RWPE1 (cell line): ENCODE measurements at regions not wholly inside any gene's neighbourhood (a gene's known extent, or its start where the extent isn't known, plus 50 kb on each side); places are given as distances from the start of the nearest gene placed in this dataset.
"Not testable (repeated sequence)": the region's sequence is repeated elsewhere in the genome, so short reads cannot be mapped to it uniquely, and the experiment has no call there.

Source experiments
- CTCF ChIA-PET: fragments of 350-600 bp; sonication (Branson Sonifier 250); formaldehyde crosslinking; extraction: SDS; loops from one replicate; lab custom pipeline; 2021; lab: Yijun Ruan, JAX
- POLR2A ChIA-PET: fragments of 400-600 bp; formaldehyde crosslinking; extraction: SDS; loops from one replicate; lab custom pipeline; 2020; ENCODE audit warnings: antibody characterized with exemption; ENCODE audit not compliant: low non-redundant PET; lab: Yijun Ruan, JAX
- DNase-seq: peaks from one replicate; pipeline ENCODE4 v3.0.0; 2012; ENCODE audit warnings: low spot score
- H3K27ac ChIP-seq: fragments of 450-650 bp; 2 replicates; pipeline ENCODE4 v1.5.1; 2017
- TF ChIP-seq, protein P1 (sequence below): fragments of 450-650 bp; conservative IDR thresholded peaks from 2 replicates; pipeline ENCODE4 v1.5.1; 2017; ENCODE audit warnings: low read depth, mild to moderate bottlenecking

DNA sequence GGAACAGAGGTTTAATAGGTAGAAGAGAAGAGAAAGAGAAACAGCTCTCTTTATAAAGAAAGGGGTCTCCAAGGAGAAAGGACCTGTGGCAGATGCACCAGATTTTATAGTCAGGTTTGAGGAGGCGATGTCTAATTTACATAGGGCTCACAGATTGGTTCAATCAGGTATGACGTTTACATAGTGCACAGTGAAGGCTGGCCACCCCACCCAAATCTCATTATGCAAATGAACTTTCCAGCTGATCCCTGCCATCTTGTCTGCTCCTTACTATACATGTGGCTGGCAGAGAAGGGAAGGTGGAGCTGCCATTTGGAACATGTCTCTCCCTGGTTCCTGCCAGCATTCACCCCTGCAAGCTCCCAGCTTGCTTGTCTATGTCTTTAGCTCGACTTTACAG is 557.8 kb downstream of the SUCLG1 start:
- ChIA-PET POLR2A (no interaction called here), CTCF (no interaction called here)
- DNase-seq: no peak
- TF ChIP-seq, protein P1, sequence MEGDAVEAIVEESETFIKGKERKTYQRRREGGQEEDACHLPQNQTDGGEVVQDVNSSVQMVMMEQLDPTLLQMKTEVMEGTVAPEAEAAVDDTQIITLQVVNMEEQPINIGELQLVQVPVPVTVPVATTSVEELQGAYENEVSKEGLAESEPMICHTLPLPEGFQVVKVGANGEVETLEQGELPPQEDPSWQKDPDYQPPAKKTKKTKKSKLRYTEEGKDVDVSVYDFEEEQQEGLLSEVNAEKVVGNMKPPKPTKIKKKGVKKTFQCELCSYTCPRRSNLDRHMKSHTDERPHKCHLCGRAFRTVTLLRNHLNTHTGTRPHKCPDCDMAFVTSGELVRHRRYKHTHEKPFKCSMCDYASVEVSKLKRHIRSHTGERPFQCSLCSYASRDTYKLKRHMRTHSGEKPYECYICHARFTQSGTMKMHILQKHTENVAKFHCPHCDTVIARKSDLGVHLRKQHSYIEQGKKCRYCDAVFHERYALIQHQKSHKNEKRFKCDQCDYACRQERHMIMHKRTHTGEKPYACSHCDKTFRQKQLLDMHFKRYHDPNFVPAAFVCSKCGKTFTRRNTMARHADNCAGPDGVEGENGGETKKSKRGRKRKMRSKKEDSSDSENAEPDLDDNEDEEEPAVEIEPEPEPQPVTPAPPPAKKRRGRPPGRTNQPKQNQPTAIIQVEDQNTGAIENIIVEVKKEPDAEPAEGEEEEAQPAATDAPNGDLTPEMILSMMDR: no peak
- H3K27ac ChIP-seq: no peak overlapping the region

DNA sequence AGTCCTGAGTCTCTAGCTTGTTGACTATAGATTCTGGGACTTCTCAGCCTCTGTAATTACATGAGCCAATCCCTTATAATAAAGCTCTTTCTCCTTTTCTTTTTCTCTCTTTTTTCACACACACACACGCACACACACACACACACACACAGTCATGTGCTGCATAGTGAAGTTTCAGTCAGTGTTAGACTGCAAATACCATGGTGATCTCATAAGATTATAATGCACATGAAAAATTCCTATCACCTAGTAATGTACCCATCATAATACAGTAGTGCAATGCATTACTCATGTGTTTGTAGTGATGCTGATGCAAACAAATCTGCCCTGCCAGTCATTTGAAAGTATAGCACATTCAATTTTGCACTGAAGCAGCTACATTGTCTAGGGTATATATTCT is 558.2 kb downstream of the SUCLG1 start:
- no peak overlapping the region for H3K27ac ChIP-seq
- ChIA-PET POLR2A (no interaction called here), CTCF (no interaction called here)
- TF ChIP-seq, protein P1: no peak
- DNase-seq: peak; percentile 40

DNA sequence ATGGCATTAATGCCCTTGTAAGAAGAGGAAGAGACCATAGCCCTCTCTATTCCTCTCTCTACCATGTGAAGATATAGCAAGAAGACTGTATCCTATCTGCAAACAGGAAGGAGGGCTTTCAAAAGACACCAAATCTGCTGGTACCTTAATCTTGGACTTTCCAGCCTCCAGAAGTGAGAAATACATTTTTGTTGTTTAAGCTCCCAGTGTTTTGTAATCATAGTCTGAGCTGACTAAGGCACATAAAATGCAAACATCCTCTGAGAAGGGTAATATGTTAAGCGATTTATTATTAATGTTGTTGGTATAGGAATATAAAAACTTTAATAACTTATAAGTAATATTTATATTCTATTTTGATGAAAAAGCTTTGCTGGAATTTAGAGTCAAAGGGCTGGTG is 559.8 kb downstream of the SUCLG1 start:
- DNase-seq: no peak
- POLR2A ChIA-PET: no interaction called here
- CTCF ChIA-PET: no interaction called here
- no peak overlapping the region for H3K27ac ChIP-seq
- TF ChIP-seq, protein P1: no peak

- H3K27ac ChIP-seq: no peak overlapping the region
- no peak for DNase-seq
- POLR2A ChIA-PET: no interaction called here
- CTCF ChIA-PET: no interaction called here
- TF ChIP-seq, protein P1: no peak
Measured at GRCh38 chr2:83894976-83895375, 564.1 kb downstream of the SUCLG1 start.

DNA sequence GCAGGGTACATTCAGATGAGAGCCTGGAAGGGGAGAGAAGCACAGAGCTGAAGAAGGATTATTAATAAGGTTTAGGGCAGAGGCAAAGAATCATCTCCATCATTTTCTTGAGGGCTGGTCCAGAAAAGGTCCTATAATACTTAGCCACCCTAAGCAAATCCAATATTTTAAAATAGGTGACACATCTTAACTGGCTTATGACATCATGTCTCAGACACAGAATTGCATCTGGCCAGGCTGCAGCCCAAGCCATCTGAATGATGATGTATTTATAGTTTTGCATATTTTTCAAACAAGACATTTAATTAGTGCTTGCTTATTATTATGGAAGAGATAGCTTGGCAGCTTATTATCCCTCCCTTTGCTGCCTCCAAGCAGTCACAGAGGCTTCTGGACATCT is 571.3 kb downstream of the SUCLG1 start:
- H3K27ac ChIP-seq: no peak overlapping the region
- DNase-seq: no peak
- POLR2A ChIA-PET: no interaction called here
- CTCF ChIA-PET: no interaction called here
- TF ChIP-seq, protein P1: no peak

DNA sequence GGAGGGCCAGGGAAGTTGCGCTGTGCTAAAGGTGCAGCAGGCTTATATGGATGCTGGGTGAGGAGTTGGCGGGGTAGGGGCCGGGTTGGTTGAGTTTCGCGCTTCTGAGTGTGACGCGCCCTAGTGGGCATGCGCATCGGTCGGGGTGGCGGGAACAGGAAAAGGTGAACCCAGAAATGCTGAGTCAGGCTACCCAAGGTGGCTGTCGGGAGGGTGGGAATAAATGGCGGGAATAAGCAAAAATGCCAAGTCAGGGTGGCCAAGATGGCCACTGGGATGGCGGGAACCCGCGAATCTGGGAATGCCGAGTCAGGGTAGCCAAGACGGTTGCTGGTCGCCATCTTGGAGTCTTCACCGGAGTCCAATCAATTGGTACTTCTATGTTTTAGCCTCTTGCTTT is 580.0 kb downstream of the SUCLG1 start:
- ChIA-PET CTCF (no interaction called here), POLR2A (no interaction called here)
- DNase-seq: no peak
- H3K27ac ChIP-seq: no peak overlapping the region
- TF ChIP-seq, protein P1: no peak

DNA sequence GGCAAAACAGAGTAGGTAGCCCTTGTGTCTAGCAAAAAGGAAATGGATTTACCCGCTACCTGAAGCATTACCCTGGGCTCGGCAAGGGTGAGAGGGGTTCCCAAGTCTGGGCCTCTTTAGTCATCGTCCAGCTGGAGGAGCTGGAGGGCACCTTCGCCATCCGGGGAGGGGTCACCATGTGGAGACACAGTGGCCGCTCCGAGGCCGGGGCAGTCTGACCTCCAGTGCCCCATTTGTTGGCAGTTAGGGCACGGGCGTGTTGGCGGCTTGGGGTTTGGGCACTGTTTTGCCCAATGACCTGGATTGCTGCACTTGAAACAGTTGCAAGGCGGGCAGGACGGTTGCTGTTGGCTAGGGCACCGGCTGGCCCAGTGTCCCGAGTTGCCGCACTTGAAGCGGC is 581.8 kb downstream of the SUCLG1 start:
- DNase-seq, CTCF ChIA-PET, H3K27ac ChIP-seq, POLR2A ChIA-PET: not testable (repeated sequence)
